ENCODE measurements at regions not wholly inside any gene's neighbourhood (a gene's known extent, or its start where the extent isn't known, plus 50 kb on each side); places are given as distances from the start of the nearest gene placed in this dataset.

GRCh38 chr4:187321711-187322110, 598.1 kb upstream of the FAT1 start:
- intact Hi-C loops (cut with DNase I), result no loop called here
- no peak for ATAC-seq
- no peak for DNase-seq

- intact Hi-C loops (cut with DNase I), result no loop called here
- DNase-seq (no peak), ATAC-seq (no peak)
These were observed 608.5 kb upstream of the FAT1 start for GRCh38 chr4:187332141-187332540.

DNA sequence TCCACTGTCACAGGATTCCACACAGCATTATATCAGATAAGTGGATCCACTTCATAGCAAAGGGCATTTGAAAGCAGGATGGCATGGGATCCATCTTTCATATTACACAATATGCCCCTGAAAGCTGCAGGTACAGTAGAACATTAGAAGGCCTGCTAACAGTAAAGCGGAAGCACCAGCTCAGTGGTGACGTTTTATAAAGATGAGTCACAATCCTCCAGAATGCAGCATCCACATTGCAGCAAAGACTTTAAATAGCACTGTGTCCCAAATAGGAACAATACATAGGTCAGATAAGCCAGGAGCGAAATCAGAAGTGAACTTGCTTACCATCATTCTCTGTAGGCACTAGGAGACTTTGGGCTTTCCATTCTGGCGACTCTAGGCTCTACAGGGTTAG, 609.5 kb upstream of the FAT1 start:
- DNase-seq (no peak), ATAC-seq (no peak)
- intact Hi-C loops (cut with DNase I), result no loop called here

- intact Hi-C loops (cut with DNase I), result no loop called here
- no peak for DNase-seq
- ATAC-seq, result no peak
These were observed 611.7 kb upstream of the FAT1 start for GRCh38 chr4:187335339-187335738.

- ATAC-seq (no peak), DNase-seq (no peak)
- intact Hi-C loops (cut with DNase I), result no loop called here
These were observed 631.1 kb upstream of the FAT1 start for GRCh38 chr4:187354740-187355139.

DNA sequence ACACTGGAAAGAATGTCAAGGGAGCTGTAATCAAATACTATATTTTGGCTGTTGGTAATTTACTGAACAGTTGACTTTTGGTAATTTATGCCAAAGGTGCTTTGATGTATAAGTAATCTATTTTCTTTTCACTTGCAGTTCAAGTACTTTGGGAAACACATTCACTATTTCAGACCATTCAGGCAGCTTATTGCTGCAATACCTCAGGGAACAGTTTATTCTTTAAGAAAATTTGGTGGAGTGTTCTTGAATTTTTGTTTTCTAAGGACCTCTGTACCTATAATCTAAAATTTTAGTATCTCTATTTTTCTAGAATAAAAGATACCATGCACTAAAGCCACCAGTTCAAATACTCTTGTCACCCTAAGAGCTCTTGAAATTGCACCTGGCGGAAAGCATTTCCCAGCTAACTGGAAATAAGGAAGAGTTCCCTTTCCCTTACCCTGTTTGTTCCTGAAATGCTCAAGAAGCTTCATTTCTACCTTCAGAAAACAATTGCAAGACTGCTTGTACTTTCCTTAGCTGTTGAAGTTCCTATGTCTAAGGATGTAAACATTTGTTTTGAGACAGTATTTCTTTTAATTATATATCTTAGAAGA, 633.5 kb upstream of the FAT1 start:
- no peak for ATAC-seq
- intact Hi-C loops (cut with DNase I), result no loop called here
- no peak for DNase-seq

DNA sequence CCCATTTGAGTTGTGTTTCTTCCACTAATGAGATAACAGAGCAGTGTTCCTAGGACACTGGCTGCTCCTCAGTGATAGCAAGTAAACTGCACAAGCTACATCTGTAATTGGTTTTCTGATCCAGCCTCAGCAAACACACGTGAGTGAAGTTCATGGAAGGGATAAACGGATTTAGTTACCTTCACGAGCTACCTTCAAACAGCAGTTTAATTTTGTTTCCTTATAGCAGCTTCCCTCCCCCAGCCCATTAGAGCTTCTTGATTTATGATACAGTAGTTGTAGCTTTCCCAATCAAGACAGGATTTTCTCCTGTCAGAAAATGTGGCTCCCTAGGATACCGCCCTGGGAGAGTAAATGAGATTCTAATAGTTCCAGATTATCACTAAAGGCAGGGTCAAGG, 634.2 kb upstream of the FAT1 start:
- DNase-seq (no peak), ATAC-seq (no peak)
- intact Hi-C loops (cut with DNase I), result no loop called here

DNA sequence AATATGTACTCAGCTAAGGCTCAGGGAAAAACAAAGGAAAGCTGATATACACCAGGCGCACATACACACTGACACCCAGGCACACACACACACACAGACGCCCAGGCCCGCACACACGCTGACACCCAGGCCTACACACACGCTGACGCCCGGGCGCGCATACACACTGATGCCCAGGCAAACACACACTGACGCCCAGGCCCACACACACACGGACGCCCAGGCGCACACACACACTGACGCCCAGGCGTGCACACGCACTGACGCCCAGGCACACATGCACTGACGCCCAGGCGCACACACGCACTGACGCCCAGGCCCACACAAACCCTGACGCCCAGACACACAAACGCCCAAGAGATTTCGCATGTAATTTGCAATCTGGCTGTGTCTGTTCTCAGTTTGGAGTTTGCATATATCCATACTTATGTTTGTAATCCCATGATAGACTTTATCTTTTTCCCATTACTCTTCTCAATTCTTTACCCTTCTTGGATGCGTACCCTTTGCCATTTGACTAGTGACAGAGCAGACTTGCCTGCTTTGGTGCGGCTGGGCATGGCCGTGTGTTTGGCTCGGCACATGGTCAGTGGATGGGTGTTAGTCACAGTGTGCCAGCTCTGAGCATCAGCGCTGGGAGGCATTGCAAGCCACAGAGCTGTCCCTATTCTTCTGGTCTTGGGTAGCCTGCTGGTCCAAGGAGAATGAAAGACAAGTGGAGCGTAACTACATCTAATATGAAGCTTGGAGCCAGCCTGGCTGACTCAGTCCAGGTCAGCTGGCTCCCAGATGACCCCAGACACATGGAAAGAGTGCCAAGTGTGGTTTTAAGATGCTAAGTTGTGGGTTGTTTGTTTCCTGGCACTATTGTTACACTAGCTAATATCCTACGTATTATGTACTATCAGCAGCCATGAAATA, 632.4 kb upstream of the ZFP42 start:
- no peak for ATAC-seq
- intact Hi-C loops (cut with DNase I), result no loop called here
- DNase-seq, result no peak

DNA sequence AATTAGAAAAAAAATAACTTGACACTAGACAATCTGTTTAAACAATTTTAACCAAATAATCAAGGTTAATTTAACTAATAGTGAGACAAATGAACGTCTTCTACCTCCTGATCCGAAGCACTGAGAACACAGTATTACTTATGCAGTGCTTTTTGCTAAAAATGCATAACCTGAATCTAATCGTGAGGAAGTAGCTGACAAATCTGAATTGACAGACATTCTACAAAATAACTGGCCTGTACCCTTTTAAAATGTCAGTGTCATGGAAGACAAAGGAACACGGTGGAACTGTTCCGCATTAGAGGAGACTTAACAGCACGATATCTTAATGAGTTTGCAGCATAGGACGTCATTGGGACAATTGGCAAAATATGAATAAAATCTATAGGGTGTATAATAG, 631.2 kb upstream of the ZFP42 start:
- no peak for DNase-seq
- intact Hi-C loops (cut with DNase I), result no loop called here
- ATAC-seq, result no peak

DNA sequence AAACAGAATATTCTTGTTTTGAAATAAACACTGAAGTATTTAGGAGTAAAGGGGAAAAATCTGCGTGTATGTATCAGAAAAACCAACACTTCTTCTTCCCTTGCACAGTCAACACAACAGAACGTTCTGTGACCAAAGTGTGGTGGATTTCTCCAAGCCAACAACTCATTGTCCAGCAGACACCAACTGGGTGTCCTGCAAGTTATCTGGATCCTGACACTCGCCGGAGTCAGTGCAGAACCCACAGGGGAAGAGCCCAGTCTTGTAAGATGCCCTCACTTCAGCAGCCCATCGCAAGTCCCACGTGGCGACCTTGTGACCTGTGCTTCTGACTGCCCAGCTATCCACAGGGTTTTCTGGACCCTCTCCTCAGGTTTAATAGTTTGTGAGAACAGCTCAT, 630.7 kb upstream of the ZFP42 start:
- intact Hi-C loops (cut with DNase I), result no loop called here
- DNase-seq, result no peak
- ATAC-seq, result no peak

DNA sequence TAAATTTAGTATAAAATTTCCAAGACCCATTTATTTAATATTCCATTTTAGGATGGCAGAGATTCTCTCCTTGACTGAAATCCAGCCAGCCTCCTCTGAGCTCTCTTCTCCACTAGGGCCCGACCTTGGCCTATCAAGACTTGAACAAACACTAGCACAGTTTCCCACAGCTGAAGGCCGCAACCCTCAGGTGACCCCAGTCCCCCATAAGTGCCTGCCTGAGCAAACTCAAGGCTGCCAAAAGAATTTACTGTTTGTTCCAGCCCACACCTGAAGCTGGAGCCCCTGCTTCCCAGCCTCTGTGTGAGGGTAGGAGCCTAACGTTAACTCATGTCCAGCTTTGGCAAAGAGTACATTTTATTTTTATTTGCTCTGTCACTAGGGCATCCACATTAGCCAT, 629.0 kb upstream of the ZFP42 start:
- intact Hi-C loops (cut with DNase I), result no loop called here
- no peak for ATAC-seq
- DNase-seq, result no peak

DNA sequence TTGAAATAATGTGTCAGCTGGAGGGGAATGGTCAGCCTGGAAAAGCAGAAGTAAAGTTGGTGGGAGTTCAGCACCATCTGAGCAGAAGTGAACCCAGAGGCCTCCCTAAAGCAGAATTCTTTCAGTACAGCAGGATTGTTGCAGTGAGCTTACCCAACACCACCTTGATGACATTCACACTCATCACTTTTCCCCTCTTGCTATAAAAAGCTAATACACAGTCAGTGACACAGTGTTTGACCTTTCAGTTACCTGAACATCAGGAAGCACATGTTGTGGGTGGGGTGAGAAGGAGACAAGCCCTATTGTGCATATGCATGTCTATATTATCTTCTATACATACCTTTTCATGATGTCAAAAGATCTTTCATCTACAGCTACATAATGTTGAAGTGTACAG, 624.7 kb upstream of the ZFP42 start:
- intact Hi-C loops (cut with DNase I), result no loop called here
- DNase-seq (no peak), ATAC-seq (no peak)

DNA sequence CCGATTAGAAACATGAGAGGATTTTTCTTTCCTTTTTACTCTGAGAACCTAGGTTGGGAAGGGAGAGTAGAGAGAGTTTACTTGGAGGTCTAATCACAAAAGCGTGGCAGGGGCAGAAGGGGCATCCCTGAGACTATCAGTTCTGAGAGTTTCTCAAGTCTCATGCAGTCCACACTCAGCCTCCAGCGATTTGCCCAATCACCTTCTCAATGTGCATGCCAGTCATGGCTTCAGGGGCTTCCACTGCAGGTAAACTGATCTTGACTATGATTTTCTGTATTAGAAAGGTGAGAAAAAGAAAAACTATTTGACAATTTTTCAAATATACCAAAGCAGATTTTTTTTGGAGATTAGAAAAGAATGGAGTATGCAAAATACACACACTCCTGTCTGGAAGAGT, 617.1 kb upstream of the ZFP42 start:
- DNase-seq (no peak), ATAC-seq (no peak)
- intact Hi-C loops (cut with DNase I), result no loop called here

DNA sequence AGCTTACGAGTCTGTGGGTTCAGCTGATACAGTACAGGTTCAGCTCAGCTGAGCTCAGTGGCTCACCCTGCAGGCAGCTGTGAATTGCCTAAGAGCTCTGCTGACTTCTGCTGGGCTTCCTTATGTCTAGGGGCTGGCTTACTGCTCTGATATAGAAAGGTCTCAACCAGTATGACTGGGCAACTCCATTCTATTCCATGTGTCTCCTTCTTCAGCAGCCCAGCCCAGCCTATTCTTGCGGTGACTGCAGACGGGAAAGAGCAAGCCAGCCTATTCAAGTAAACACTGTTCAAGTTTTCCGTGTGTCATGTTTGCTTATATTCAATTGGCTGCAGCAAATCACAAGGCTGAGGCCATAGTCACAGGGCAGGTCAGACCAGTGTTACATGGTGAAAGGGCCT, 615.4 kb upstream of the ZFP42 start:
- no peak for DNase-seq
- intact Hi-C loops (cut with DNase I), result no loop called here
- ATAC-seq, result no peak

DNA sequence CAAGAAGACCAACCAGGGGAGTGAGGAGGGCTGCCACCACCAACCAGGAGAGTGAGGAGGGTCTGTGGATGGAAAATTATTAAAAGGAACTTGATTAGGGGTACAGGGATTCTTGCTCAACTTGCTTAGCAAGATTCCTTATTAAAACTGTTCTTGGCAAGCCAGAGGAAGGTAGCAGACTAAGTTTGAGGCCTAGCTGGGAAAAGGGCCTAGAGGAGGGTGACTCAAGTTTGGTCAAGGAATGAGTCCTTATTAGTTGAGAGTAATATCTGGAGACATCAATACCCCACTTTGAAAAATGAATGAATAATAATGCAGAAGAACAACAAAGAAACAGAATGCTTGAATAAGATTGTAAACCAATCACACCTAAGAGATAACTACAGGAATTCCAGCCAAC, 612.4 kb upstream of the ZFP42 start:
- no peak for ATAC-seq
- intact Hi-C loops (cut with DNase I), result no loop called here
- no peak for DNase-seq

- ATAC-seq, result no peak
These were observed 607.8 kb upstream of the ZFP42 start for GRCh38 chr4:187387739-187388138.

GRCh38 chr4:187389420-187389819, 606.2 kb upstream of the ZFP42 start:
- intact Hi-C loops (cut with DNase I), result no loop called here
- ATAC-seq, result no peak
- DNase-seq, result no peak

More at GRCh38 chr4:187387739-187388138, 607.8 kb upstream of the ZFP42 start:
- intact Hi-C loops (cut with DNase I), result no loop called here
- DNase-seq, result no peak

GRCh38 chr4:187390646-187391045, 604.9 kb upstream of the ZFP42 start:
- intact Hi-C loops (cut with DNase I), result no loop called here
- DNase-seq (no peak), ATAC-seq (no peak)

GRCh38 chr4:187393531-187394344, 601.8 kb upstream of the ZFP42 start:
- DNase-seq, result no peak
- ATAC-seq, result no peak
- intact Hi-C loops (cut with DNase I), result no loop called here

DNA sequence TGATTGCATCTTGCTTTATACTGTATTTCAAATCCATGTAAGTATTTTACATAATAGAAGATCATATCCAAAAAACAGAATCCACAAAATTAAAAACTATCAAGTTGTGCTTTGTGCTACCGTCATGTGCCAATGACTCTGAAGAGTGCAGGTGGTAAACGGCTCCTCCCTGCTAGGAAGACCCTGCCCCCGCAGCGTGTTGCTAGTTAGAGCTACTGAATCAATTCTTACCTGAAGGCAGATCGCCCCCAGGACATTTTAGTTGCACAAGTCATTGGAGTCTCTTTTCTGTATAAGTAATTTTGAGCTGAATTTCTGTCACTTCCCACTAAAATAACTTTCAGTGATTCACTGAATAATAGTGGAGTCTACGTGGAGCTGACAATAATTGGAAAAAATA, 599.5 kb upstream of the ZFP42 start:
- no peak for ATAC-seq
- DNase-seq, result no peak
- intact Hi-C loops (cut with DNase I), result no loop called here
